KMS-11 (cell line): ENCODE measurements at regions not wholly inside any gene's neighbourhood (a gene's known extent, or its start where the extent isn't known, plus 50 kb on each side); places are given as distances from the start of the nearest gene placed in this dataset.
"Not testable (repeated sequence)": the region's sequence is repeated elsewhere in the genome, so short reads cannot be mapped to it uniquely, and the experiment has no call there.

Experiments used
- H2AFZ ChIP-seq: fragments of 200-600 bp; sonication (generic); 2 replicates; pipeline ENCODE4 v1.6.1; 2016; ENCODE audit warnings: antibody characterized with exemption, mixed run types, low read depth
- H3K27ac ChIP-seq: fragments of 200-600 bp; sonication (generic); 2 replicates; pipeline ENCODE4 v1.6.1; 2016; ENCODE audit warnings: mild to moderate bottlenecking, mixed run types
- H3K27me3 ChIP-seq: fragments of 200-600 bp; sonication (generic); 2 replicates; pipeline ENCODE4 v1.6.1; 2017; ENCODE audit warnings: mild to moderate bottlenecking, low read depth, mixed run types, moderate library complexity; ENCODE audit not compliant: insufficient read depth
- H3K36me3 ChIP-seq: fragments of 200-600 bp; sonication (generic); 2 replicates; pipeline ENCODE4 v1.6.1; 2017; ENCODE audit warnings: mild to moderate bottlenecking, mixed run types; ENCODE audit not compliant: insufficient read depth
- H3K4me1 ChIP-seq: fragments of 200-600 bp; sonication (generic); 2 replicates; pipeline ENCODE4 v1.6.1; 2016; ENCODE audit warnings: mild to moderate bottlenecking, low read depth, mixed run types; ENCODE audit not compliant: poor library complexity, severe bottlenecking
- H3K4me2 ChIP-seq: fragments of 200-600 bp; sonication (generic); 2 replicates; pipeline ENCODE4 v1.7.0; 2016; ENCODE audit warnings: mild to moderate bottlenecking, mixed run types
- H3K4me3 ChIP-seq: fragments of 200-600 bp; sonication (generic); IDR thresholded peaks from 2 replicates; pipeline ENCODE4 v1.6.1; 2017; ENCODE audit warnings: low read depth, low read length, mixed read lengths; ENCODE audit not compliant: insufficient read depth
- H3K79me2 ChIP-seq: fragments of 200-600 bp; sonication (generic); 2 replicates; pipeline ENCODE4 v1.6.1; 2016; ENCODE audit warnings: low read depth, mixed run types; ENCODE audit not compliant: insufficient read depth
- H3K9ac ChIP-seq: fragments of 200-600 bp; sonication (generic); 2 replicates; pipeline ENCODE4 v1.6.1; 2016; ENCODE audit warnings: mild to moderate bottlenecking, mixed run types
- H4K20me1 ChIP-seq: fragments of 200-600 bp; sonication (generic); 2 replicates; pipeline ENCODE4 v1.6.1; 2016; ENCODE audit warnings: mild to moderate bottlenecking, mixed run types; ENCODE audit not compliant: insufficient read depth
- TF ChIP-seq, protein P1 (sequence below): fragments of 200-600 bp; sonication (generic); conservative IDR thresholded peaks from 2 replicates; pipeline ENCODE4 v1.6.1; 2017; ENCODE audit warnings: low read depth, mild to moderate bottlenecking, antibody characterized with exemption, low read length, moderate library complexity, mixed read lengths

DNA sequence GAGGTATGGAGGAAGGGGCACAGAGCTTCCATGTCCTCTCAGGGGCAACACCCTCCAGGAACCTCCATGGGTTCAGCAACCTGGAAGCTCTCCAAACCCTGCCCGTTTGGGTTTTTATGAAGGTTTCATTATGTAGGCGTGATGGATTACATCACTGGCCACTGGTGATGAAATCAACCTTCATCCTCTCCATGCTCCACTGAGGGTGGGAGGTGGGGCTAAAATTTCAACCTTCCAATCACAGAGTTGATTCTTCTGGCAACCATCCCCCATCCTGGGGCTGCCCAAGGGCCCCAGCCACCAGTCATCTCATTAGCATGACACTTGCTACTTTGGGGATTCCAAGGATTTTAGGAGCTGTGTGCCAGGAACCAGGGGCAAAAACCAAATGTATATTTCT lies 90.1 kb downstream of the TEX36 start:
- no peaks in the 10 kb centered on the region for H3K27me3 ChIP-seq
- H3K4me1 ChIP-seq: no peaks in the 10 kb centered on the region
- H3K27ac ChIP-seq: no peak overlapping the region
- no peak overlapping the region for H2AFZ ChIP-seq
- no peaks in the 10 kb centered on the region for H3K79me2 ChIP-seq
- H4K20me1 ChIP-seq: no peaks in the 10 kb centered on the region
- no peak overlapping the region for H3K9ac ChIP-seq
- no peaks in the 10 kb centered on the region for H3K36me3 ChIP-seq
- no peak overlapping the region for H3K4me3 ChIP-seq
- TF ChIP-seq, protein P1, sequence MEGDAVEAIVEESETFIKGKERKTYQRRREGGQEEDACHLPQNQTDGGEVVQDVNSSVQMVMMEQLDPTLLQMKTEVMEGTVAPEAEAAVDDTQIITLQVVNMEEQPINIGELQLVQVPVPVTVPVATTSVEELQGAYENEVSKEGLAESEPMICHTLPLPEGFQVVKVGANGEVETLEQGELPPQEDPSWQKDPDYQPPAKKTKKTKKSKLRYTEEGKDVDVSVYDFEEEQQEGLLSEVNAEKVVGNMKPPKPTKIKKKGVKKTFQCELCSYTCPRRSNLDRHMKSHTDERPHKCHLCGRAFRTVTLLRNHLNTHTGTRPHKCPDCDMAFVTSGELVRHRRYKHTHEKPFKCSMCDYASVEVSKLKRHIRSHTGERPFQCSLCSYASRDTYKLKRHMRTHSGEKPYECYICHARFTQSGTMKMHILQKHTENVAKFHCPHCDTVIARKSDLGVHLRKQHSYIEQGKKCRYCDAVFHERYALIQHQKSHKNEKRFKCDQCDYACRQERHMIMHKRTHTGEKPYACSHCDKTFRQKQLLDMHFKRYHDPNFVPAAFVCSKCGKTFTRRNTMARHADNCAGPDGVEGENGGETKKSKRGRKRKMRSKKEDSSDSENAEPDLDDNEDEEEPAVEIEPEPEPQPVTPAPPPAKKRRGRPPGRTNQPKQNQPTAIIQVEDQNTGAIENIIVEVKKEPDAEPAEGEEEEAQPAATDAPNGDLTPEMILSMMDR: no peak
- H3K4me2 ChIP-seq: no peak overlapping the region

DNA sequence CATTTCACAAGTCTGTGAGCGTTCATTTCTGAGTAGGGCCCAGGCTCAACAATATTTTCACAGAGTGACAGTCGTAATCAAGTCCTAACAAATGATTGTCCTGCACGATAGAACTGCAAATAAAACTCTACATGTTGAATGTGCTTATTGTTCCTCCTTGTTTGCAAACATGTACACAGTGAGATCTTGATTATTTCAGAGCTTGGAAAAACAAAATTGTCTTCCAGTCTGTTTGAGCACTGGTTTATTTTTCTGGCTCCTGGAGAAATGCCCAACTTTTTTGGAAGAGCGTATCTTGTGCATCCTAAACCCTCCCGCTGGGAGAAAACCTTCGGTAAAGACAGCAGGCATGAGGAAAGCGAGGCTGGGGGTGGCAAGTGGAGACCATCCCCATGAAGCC lies 91.1 kb downstream of the TEX36 start:
- Histone ChIP-seq H3K4me1 (no peaks in the 10 kb centered on the region), H3K36me3 (no peaks in the 10 kb centered on the region), H3K27me3 (no peaks in the 10 kb centered on the region), H4K20me1 (no peaks in the 10 kb centered on the region), H3K79me2 (no peaks in the 10 kb centered on the region), H2AFZ (no peak overlapping the region), H3K9ac (no peak overlapping the region), H3K27ac (no peak overlapping the region), H3K4me3 (no peak overlapping the region), H3K4me2 (no peak overlapping the region)
- TF ChIP-seq, protein P1: no peak

DNA sequence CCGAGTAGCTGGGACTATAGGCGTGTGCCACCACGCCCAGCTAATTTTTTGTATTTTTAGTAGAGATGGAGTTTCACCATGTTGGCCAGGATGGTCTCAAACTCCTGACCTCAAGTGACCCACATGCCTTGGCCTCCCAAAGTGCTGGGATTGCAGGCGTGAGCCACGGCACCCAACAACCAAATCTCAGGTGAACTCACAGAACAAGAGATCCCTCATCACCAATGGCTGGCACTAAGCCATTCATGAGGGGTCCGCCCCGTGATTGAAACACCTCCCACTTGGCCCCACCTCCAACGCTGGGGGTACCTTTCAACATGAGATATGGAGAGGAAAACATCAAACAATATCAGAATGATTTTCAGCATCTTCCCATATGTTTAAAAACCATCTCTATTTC lies 94.2 kb downstream of the TEX36 start:
- not testable (repeated sequence) for H2AFZ ChIP-seq, H3K4me2 ChIP-seq, H3K27me3 ChIP-seq, H3K27ac ChIP-seq, H4K20me1 ChIP-seq, H3K4me3 ChIP-seq, H3K79me2 ChIP-seq, H3K36me3 ChIP-seq, H3K9ac ChIP-seq, H3K4me1 ChIP-seq

DNA sequence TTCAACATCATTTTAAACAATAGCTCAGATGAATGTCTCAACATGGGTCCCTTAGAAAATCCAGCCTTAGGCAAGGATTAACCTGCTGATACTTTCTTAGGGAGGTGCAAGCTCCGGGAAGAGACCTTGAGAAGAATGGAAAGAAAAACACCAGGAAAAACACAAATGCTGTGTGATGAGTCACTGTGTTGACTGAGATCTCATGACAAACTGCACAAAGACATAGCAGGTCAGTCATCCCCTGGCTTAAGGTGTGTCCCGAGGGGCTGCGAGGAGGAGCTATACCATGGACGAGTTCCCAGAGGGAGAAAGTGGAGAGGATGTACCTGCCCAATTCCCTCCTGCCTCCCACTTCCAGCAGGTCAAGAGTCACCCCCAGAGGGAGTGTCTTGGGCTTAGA lies 98.0 kb downstream of the TEX36 start:
- Histone ChIP-seq H3K79me2 (no peaks in the 10 kb centered on the region), H2AFZ (no peak overlapping the region), H4K20me1 (no peaks in the 10 kb centered on the region), H3K4me1 (no peaks in the 10 kb centered on the region), H3K27me3 (no peaks in the 10 kb centered on the region), H3K36me3 (no peaks in the 10 kb centered on the region), H3K4me2 (no peak overlapping the region), H3K9ac (no peak overlapping the region), H3K27ac (no peak overlapping the region), H3K4me3 (no peak overlapping the region)
- TF ChIP-seq, protein P1: no peak

DNA sequence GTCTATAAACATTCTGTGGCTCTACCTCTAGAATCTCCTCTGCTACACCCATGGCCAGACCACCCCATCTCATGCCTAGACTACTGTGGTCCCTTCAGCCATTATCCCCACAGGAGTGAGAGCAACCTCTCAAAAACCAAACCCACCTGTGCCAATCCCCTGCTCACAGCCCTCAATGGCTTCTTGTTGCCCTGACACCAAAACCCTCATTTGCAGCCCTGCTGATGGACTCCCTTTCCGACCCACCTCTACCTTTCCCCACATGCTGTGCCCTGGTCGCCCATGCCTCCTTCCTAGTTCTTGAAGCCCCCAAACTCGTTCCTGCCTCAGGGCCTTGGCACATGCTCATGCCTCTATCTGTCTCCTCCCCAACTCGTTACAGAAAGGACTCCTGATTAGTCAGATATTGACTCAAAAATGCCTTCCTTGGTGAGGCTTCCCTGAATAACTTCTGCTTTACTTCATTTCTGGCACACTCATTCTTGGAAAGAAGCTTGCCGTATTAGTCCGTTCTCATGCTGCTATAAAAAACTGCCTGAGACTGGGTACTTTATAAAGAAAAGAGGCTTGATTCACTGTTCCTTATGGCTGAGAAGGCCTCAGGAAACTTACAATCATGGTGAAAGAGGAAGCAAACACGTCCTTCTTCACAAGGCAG lies 104.2 kb downstream of the TEX36 start:
- no peaks in the 10 kb centered on the region for H3K27me3 ChIP-seq
- no peak overlapping the region for H3K27ac ChIP-seq
- no peaks in the 10 kb centered on the region for H3K4me1 ChIP-seq
- no peaks in the 10 kb centered on the region for H3K36me3 ChIP-seq
- H3K9ac ChIP-seq: no peak overlapping the region
- H4K20me1 ChIP-seq: no peaks in the 10 kb centered on the region
- TF ChIP-seq, protein P1: no peak
- no peaks in the 10 kb centered on the region for H3K79me2 ChIP-seq
- H3K4me2 ChIP-seq: no peak overlapping the region
- H2AFZ ChIP-seq: no peak overlapping the region
- H3K4me3 ChIP-seq: no peak overlapping the region
